Caco-2 (cell line): ENCODE measurements at regions not wholly inside any gene's neighbourhood (a gene's known extent, or its start where the extent isn't known, plus 50 kb on each side); places are given as distances from the start of the nearest gene placed in this dataset.

Experiments
- BruUV-seq: library from RNA; stranded (reverse); fragments of 400-500 nt; replicated peaks from 2 replicates; lab custom pipeline; 2021; lab: Mats Ljungman, UMichigan
- CTCF ChIA-PET: fragments of 300-600 bp; sonication (Branson Sonifier 250); formaldehyde crosslinking; loops from one replicate; lab custom pipeline; 2022; ENCODE audit warnings: antibody characterized with exemption; lab: Charles Lee
- POLR2A ChIA-PET: fragments of 300-600 bp; sonication (Branson Sonifier 250); formaldehyde crosslinking; loops from one replicate; lab custom pipeline; 2022; ENCODE audit warnings: antibody characterized with exemption; lab: Charles Lee
- DNase-seq, 2 experiments: peaks; one replicate each; pipeline versions ENCODE4 v3.0.0 to v3.0.0-alpha.2; 2020 to 2022
- H3K27me3 ChIP-seq: replicated peaks from 2 replicates; pipeline ENCODE4 v1.6.0; 2011; ENCODE audit warnings: low read length; ENCODE audit not compliant: control insufficient read depth, insufficient read depth
- H3K36me3 ChIP-seq: 2 replicates; pipeline ENCODE4 v1.5.1; 2011; ENCODE audit warnings: low read length; ENCODE audit not compliant: control insufficient read depth, insufficient read depth
- H3K4me1 ChIP-seq: fragments of 250-450 bp; sonication (Bioruptor Pico); 2 replicates; pipeline ENCODE4 v1.5.1; 2020; ENCODE audit warnings: mild to moderate bottlenecking
- H3K4me3 ChIP-seq: 2 replicates; pipeline ENCODE4 v1.5.1; 2011; ENCODE audit warnings: low read depth, mild to moderate bottlenecking, control low read depth, low read length
- H3K9me3 ChIP-seq: fragments of 250-450 bp; sonication (Bioruptor Pico); 2 replicates; pipeline ENCODE4 v1.5.1; 2020; ENCODE audit warnings: mild to moderate bottlenecking, moderate library complexity
- H3K27ac Mint-ChIP-seq: one replicate; pipeline ENCODE4 v1.8.0; 2022; ENCODE audit warnings: mixed read lengths; ENCODE audit not compliant: unreplicated experiment
- H3K27me3 Mint-ChIP-seq: one replicate; pipeline ENCODE4 v1.8.0; 2022; ENCODE audit warnings: mixed read lengths; ENCODE audit not compliant: insufficient read depth, unreplicated experiment
- H3K36me3 Mint-ChIP-seq: one replicate; pipeline ENCODE4 v1.8.0; 2022; ENCODE audit warnings: mild to moderate bottlenecking, mixed read lengths; ENCODE audit not compliant: insufficient read depth, unreplicated experiment
- H3K4me1 Mint-ChIP-seq: one replicate; pipeline ENCODE4 v1.8.0; 2022; ENCODE audit warnings: low read depth, mixed read lengths; ENCODE audit not compliant: unreplicated experiment
- H3K4me3 Mint-ChIP-seq: one replicate; pipeline ENCODE4 v1.8.0; 2022; ENCODE audit warnings: mild to moderate bottlenecking, moderate library complexity, mixed read lengths; ENCODE audit not compliant: unreplicated experiment
- H3K9me3 Mint-ChIP-seq: one replicate; pipeline ENCODE4 v1.8.0; 2022; ENCODE audit warnings: mixed read lengths; ENCODE audit not compliant: unreplicated experiment
- CTCF ChIP-seq, 2 experiments: fragments of 200-600 bp in 1 of 2; IDR thresholded peaks; 1 replicate in 1 of 2; 2 replicates in 1 of 2; pipeline versions ENCODE4 v1.5.1 to v1.8.0; 2011 to 2022; ENCODE audit warnings: antibody characterized with exemption in 1 of 2, control low read depth in 1 of 2, inconsistent platforms in 1 of 2, low read depth in 1 of 2, low read length in 1 of 2, mild to moderate bottlenecking in 1 of 2, moderate library complexity in 1 of 2; ENCODE audit not compliant: insufficient read depth in 1 of 2, severe bottlenecking in 1 of 2, unreplicated experiment in 1 of 2
- intact Hi-C: fragments of 100-400 bp; cut with micrococcal nuclease; formaldehyde crosslinking; loops from one replicate; pipeline ENCODE4 v1.10.0; 2022; ENCODE audit not compliant: unreplicated experiment

GRCh38 chr11:10941871-10942270 is 84.0 kb upstream of the ZBED5 start:
- intact Hi-C loops = no loop called here
- POLR2A ChIA-PET = no interaction called here
- H3K4me3 ChIP-seq = no peak overlapping the region
- no peaks in the 10 kb centered on the region for H3K27me3 ChIP-seq
- no TSS peak for BruUV-seq
- H3K36me3 Mint-ChIP-seq = peaks cover 6% of the 10 kb centered on the region
- DNase-seq = no peak
- H3K27me3 Mint-ChIP-seq = no peaks in the 10 kb centered on the region
- CTCF ChIA-PET = interaction anchor here (4.8 kb wide), 1 partner anchor 8 kb away, joined by 31 read pairs; no protein-coding TSS in a partner anchor
- no peak overlapping the region for H3K4me3 Mint-ChIP-seq
- H3K9me3 Mint-ChIP-seq = no peaks in the 10 kb centered on the region
- H3K4me1 Mint-ChIP-seq = peaks cover 14% of the 10 kb centered on the region
- H3K27ac Mint-ChIP-seq = no peak overlapping the region
- no peaks in the 10 kb centered on the region for H3K9me3 ChIP-seq
- no peaks in the 10 kb centered on the region for H3K36me3 ChIP-seq
- no peak for TF ChIP-seq CTCF (IDR thresholded peaks at IDR 0.05; ENCODE audit: insufficient read depth in 1 of 2, low read depth in 1 of 2, low read length in 1 of 2, severe bottlenecking in 1 of 2, unreplicated experiment in 1 of 2)
- H3K4me1 ChIP-seq = peaks cover 16% of the 10 kb centered on the region

- CTCF ChIA-PET = interaction anchor here (4.8 kb wide), 1 partner anchor 7 kb away, joined by 31 read pairs; no protein-coding TSS in a partner anchor
- Histone ChIP-seq H3K36me3 (no peaks in the 10 kb centered on the region), H3K4me3 (no peak overlapping the region), H3K27me3 (no peaks in the 10 kb centered on the region), H3K9me3 (no peaks in the 10 kb centered on the region), H3K4me1 (peaks cover 21% of the 10 kb centered on the region)
- POLR2A ChIA-PET = no interaction called here
- no peak for TF ChIP-seq CTCF (IDR thresholded peaks at IDR 0.05; ENCODE audit: insufficient read depth in 1 of 2, low read depth in 1 of 2, low read length in 1 of 2, severe bottlenecking in 1 of 2, unreplicated experiment in 1 of 2)
- H3K4me1 Mint-ChIP-seq = peaks cover 14% of the 10 kb centered on the region
- DNase-seq = no peak
- no peak overlapping the region for H3K4me3 Mint-ChIP-seq
- BruUV-seq = no TSS peak
- intact Hi-C loops = no loop called here
- no peak overlapping the region for H3K27ac Mint-ChIP-seq
- H3K27me3 Mint-ChIP-seq = no peaks in the 10 kb centered on the region
- no peaks in the 10 kb centered on the region for H3K9me3 Mint-ChIP-seq
- peaks cover 6% of the 10 kb centered on the region for H3K36me3 Mint-ChIP-seq
Observed at GRCh38 chr11:10941414-10941813, 83.6 kb upstream of the ZBED5 start.

DNA sequence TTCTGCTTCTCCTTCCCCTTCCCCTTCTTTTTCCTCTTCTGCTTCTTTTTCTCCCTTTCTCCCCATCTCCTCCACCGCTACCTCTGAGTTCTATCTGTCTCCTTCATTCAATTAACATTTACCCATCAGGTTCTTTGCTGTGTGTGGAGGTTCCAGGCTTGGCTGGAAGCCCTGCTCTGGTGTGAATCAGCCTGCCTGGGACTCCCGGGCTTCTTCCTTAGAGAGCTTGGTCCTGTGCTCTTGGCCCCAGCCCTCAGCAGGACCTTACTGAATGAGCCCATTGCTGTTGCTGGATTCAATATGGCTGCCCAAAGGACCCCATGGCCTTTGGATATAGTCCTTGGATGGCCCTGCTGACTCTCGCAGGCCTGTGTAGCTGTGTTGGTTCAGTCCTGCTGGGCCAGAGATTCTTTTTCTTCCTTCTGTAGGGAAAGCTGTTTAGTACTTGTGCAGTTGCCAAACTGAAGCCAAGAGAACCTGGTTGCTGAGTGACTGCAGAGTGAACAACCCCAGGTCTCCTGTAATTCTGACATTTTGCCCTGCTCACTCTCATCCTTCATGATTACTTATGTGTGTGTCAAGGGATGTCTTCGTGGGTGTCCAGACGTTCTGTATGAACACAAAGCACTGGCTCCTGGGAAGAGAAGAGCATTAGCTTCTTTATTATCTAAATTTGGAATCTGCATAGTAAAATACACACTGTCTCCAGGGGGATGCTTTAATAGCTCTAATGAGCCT is 81.0 kb upstream of the ZBED5 start:
- no peak overlapping the region for H3K4me3 Mint-ChIP-seq
- no peak for TF ChIP-seq CTCF (IDR thresholded peaks at IDR 0.05; ENCODE audit: insufficient read depth in 1 of 2, low read depth in 1 of 2, low read length in 1 of 2, severe bottlenecking in 1 of 2, unreplicated experiment in 1 of 2)
- H3K9me3 ChIP-seq = no peaks in the 10 kb centered on the region
- POLR2A ChIA-PET = no interaction called here
- H3K36me3 Mint-ChIP-seq = peaks cover 4% of the 10 kb centered on the region
- no peak for DNase-seq
- CTCF ChIA-PET = no interaction called here
- no peak overlapping the region for H3K27ac Mint-ChIP-seq
- H3K27me3 Mint-ChIP-seq = no peaks in the 10 kb centered on the region
- H3K36me3 ChIP-seq = no peaks in the 10 kb centered on the region
- H3K4me1 Mint-ChIP-seq = peaks cover 8% of the 10 kb centered on the region
- peaks cover 17% of the 10 kb centered on the region for H3K4me1 ChIP-seq
- no peaks in the 10 kb centered on the region for H3K27me3 ChIP-seq
- no TSS peak for BruUV-seq
- no peak overlapping the region for H3K4me3 ChIP-seq
- no peaks in the 10 kb centered on the region for H3K9me3 Mint-ChIP-seq
- intact Hi-C loops = loop anchor here (10.0 kb wide), 1 partner anchor 516 kb away; no protein-coding TSS in a partner anchor
